ES-I3 (cell line): ENCODE measurements at regions not wholly inside any gene's neighbourhood (a gene's known extent, or its start where the extent isn't known, plus 50 kb on each side); places are given as distances from the start of the nearest gene placed in this dataset.

Experiments
- H3K36me3 ChIP-seq: 2 replicates; pipeline ENCODE4 v1.6.1; 2013; ENCODE audit warnings: mild to moderate bottlenecking, low read length, control low read depth, moderate library complexity; ENCODE audit not compliant: insufficient read depth
- H3K4me1 ChIP-seq: 2 replicates; pipeline ENCODE4 v1.6.1; 2013; ENCODE audit warnings: mild to moderate bottlenecking, control low read depth, low read length; ENCODE audit not compliant: insufficient read depth
- H3K9ac ChIP-seq: 2 replicates; pipeline ENCODE4 v1.6.1; 2013; ENCODE audit warnings: low read depth, mild to moderate bottlenecking, low read length, moderate library complexity
- H3K9me3 ChIP-seq: 2 replicates; pipeline ENCODE4 v1.6.1; 2013; ENCODE audit warnings: mild to moderate bottlenecking, low read length, moderate library complexity; ENCODE audit not compliant: control insufficient read depth, insufficient read depth

GRCh38 chr10:2990764-2991163 is 76.6 kb upstream of the PFKP start:
- Histone ChIP-seq H3K9ac (no peak overlapping the region), H3K9me3 (peaks cover 3% of the 10 kb centered on the region; the same call in 1 of the 2 replicates), H3K4me1 (peaks cover 11% of the 10 kb centered on the region), H3K36me3 (no peaks in the 10 kb centered on the region)

DNA sequence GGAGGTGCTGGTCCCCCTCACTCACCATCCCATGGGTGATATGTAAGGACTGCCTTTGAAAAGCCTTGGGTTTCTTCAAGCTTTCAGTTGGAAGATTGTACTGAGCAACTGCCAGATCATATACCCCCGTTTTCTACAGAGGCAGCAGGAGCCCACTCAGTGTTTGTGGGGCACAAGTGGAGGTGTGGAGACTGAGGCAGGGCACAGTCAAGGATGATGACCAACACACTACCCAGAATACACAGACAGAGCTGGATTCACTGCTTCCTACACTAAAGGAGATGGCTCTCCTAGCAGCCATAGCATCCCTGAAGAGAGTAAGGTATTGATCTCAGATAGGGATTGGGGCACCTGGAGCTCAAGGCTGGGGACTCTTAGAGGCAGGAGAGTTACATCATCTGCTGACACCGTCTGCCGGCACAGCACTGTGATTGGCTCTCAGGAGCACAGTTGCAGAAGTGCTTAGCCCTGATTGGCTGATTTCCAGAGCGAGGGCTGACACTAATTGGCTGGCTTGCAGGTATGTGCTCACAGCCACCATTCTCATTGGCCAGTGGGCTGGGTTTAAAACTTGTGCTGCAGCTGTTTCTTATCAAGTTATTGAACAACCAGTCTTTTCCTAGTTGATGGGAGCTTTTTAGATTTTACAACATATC is 77.9 kb upstream of the PFKP start:
- no peak overlapping the region for H3K9ac ChIP-seq
- peaks cover 17% of the 10 kb centered on the region for H3K4me1 ChIP-seq
- no peaks in the 10 kb centered on the region for H3K36me3 ChIP-seq
- H3K9me3 ChIP-seq = peaks cover 3% of the 10 kb centered on the region; the same call in 1 of the 2 replicates

GRCh38 chr10:2987185-2987768 is 80.1 kb upstream of the PFKP start:
- Histone ChIP-seq H3K9ac (no peak overlapping the region), H3K36me3 (no peaks in the 10 kb centered on the region), H3K4me1 (peaks cover 17% of the 10 kb centered on the region), H3K9me3 (peaks cover 3% of the 10 kb centered on the region; the same call in 1 of the 2 replicates)

- no peaks in the 10 kb centered on the region for H3K36me3 ChIP-seq
- H3K9ac ChIP-seq = no peak overlapping the region; the same call in 1 of the 2 replicates
- peaks cover 21% of the 10 kb centered on the region for H3K4me1 ChIP-seq
- H3K9me3 ChIP-seq = peaks cover 3% of the 10 kb centered on the region; the same call in 1 of the 2 replicates
Measured at GRCh38 chr10:2986391-2986801, 81.0 kb upstream of the PFKP start.

GRCh38 chr10:2985729-2986232 is 81.6 kb upstream of the PFKP start:
- Histone ChIP-seq H3K9ac (peak overlapping the region; percentile 22; the same call in 1 of the 2 replicates), H3K4me1 (peaks cover 25% of the 10 kb centered on the region), H3K36me3 (no peaks in the 10 kb centered on the region), H3K9me3 (peaks cover 3% of the 10 kb centered on the region; the same call in 1 of the 2 replicates)

GRCh38 chr10:2984682-2985081 is 82.7 kb upstream of the PFKP start:
- H3K9me3 ChIP-seq = no peaks in the 10 kb centered on the region
- H3K9ac ChIP-seq = no peak overlapping the region
- H3K4me1 ChIP-seq = peaks cover 32% of the 10 kb centered on the region
- H3K36me3 ChIP-seq = no peaks in the 10 kb centered on the region

- H3K36me3 ChIP-seq = no peaks in the 10 kb centered on the region
- no peak overlapping the region for H3K9ac ChIP-seq
- H3K9me3 ChIP-seq = no peaks in the 10 kb centered on the region
- peaks cover 32% of the 10 kb centered on the region for H3K4me1 ChIP-seq
Measured at GRCh38 chr10:2982146-2982545, 85.2 kb upstream of the PFKP start.

- Histone ChIP-seq H3K4me1 (peaks cover 27% of the 10 kb centered on the region), H3K36me3 (no peaks in the 10 kb centered on the region), H3K9me3 (no peaks in the 10 kb centered on the region), H3K9ac (no peak overlapping the region)
Measured at GRCh38 chr10:2981361-2981801, 86.0 kb upstream of the PFKP start.

GRCh38 chr10:2980791-2981360 is 86.5 kb upstream of the PFKP start:
- Histone ChIP-seq H3K36me3 (no peaks in the 10 kb centered on the region), H3K4me1 (peaks cover 22% of the 10 kb centered on the region), H3K9me3 (no peaks in the 10 kb centered on the region), H3K9ac (no peak overlapping the region)

DNA sequence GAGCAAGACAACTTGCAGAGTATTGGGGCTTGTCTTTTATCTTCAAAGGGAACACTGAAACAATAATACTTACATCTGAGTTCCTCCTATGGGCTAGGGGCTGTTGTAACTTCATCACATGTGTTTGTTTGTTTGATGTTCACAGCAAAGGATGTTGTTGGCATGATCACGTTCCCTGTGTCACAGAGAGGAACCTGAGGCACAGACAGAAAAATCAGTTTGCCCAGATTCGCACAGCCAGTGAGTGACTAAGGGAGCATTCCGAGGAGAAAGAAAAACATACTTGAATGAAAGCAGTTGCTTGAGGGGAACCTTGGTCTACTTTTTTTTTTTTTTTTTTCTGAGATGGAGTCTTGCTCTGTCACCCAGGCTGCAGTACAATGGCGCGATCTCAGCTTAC is 87.2 kb upstream of the PFKP start:
- peaks cover 16% of the 10 kb centered on the region; the same call in 1 of the 2 replicates for H3K4me1 ChIP-seq
- no peaks in the 10 kb centered on the region for H3K36me3 ChIP-seq
- H3K9ac ChIP-seq = no peak overlapping the region
- H3K9me3 ChIP-seq = no peaks in the 10 kb centered on the region

DNA sequence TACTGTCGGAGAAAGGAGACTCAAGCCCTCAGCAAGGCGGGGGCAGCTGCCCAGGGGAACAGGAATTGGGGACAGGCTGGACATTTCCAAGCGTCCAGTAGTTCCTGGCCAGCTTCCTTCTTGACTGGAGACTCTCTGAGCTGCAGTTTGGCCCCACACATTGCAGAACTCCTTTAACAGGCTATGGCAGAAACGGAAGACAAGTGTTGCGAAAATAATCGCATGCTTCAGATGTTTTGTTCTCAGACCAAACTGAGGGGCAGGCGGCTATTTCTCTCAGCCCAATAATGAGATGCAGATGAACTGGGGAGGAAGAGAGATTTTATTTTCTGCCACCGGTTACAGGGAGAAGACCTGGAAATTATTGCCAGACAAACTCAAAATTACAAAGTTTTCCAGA is 88.0 kb upstream of the PFKP start:
- Histone ChIP-seq H3K36me3 (no peaks in the 10 kb centered on the region), H3K4me1 (peaks cover 16% of the 10 kb centered on the region; the same call in 1 of the 2 replicates), H3K9ac (no peak overlapping the region), H3K9me3 (no peaks in the 10 kb centered on the region)

DNA sequence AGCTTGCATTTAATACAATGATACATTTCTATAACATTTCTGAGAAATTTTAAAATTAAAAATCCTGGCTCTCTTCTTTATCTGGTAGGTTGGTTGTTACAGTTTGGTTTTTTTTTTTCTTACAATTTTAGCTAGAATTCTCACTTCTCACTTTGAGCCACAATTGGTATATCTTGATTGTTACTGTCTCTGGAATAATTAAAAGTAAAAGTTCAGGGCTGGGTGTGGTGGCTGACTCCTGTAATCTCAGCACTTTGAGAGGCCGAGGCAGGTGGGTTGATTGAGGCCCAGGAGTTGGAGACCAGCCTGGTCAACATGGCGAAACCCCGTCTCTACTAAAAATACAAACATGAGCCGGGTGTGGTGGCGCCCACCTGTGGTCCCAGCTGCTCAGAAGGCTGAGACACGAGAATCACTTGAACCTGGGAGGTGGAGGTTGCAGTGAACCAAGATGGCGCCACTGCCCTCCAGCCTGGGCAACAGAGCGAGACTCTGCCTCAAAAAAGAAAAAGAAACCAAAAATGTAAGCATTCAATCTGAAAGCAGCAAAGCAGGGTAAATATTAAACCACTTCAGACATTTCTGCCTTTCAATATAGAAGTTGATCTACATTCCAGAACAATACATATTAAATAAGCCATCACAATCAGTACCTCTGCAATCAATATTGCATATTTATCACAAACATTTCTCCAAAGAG is 88.6 kb upstream of the PFKP start:
- H3K9ac ChIP-seq = no peak overlapping the region
- H3K36me3 ChIP-seq = no peaks in the 10 kb centered on the region
- H3K4me1 ChIP-seq = peaks cover 18% of the 10 kb centered on the region
- no peaks in the 10 kb centered on the region for H3K9me3 ChIP-seq

DNA sequence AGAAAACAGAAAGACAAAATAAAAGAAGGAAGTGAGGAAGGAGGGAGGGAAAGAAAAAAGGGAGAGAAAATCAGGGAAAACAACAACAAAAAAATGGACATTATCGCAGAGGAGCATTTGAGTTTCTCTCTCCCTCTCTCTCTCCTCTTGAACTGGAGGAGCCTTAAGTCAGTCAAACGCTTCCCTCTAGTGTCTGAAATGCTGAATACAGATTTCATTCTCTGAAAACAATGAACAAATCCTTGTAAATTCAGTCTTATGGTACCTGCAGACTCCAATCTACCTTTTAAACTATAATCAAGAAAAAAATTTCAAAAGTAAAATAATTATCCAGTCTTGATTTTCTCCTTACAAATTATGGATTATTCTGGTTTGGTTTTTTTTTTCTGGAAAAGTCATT is 89.2 kb upstream of the PFKP start:
- Histone ChIP-seq H3K9ac (no peak overlapping the region), H3K36me3 (no peaks in the 10 kb centered on the region), H3K4me1 (peaks cover 21% of the 10 kb centered on the region), H3K9me3 (no peaks in the 10 kb centered on the region)

- H3K9me3 ChIP-seq = no peaks in the 10 kb centered on the region
- H3K9ac ChIP-seq = no peak overlapping the region
- peaks cover 6% of the 10 kb centered on the region for H3K4me1 ChIP-seq
- H3K36me3 ChIP-seq = no peaks in the 10 kb centered on the region
Measured at GRCh38 chr10:2974503-2975207, 92.7 kb upstream of the PFKP start.
